SK-N-SH (cell line): ENCODE measurements at regions not wholly inside any gene's neighbourhood (a gene's known extent, or its start where the extent isn't known, plus 50 kb on each side); places are given as distances from the start of the nearest gene placed in this dataset.

ENCODE experiments used
- CTCF ChIA-PET: fragments of 300-600, 350-600 bp; formaldehyde crosslinking; extraction: SDS; loops from one replicate; lab custom pipeline; 2021; lab: Yijun Ruan, JAX
- POLR2A ChIA-PET: fragments of 350-600 bp; sonication (Branson Sonifier 250); formaldehyde crosslinking; extraction: SDS; loops from one replicate; lab custom pipeline; 2020; ENCODE audit warnings: antibody characterized with exemption, inconsistent platforms; lab: Yijun Ruan, JAX
- DNase-seq: peaks from one replicate; pipeline ENCODE4 v3.0.0; 2012
- H2AFZ ChIP-seq: fragments of 200-600 bp; sonication (generic); 2 replicates; pipeline ENCODE4 v1.8.1; 2016; ENCODE audit warnings: antibody characterized with exemption, mild to moderate bottlenecking, low read depth
- H3F3A ChIP-seq: fragments of 200-600 bp; sonication (generic); replicated peaks from 2 replicates; pipeline ENCODE3; 2016; ENCODE audit warnings: antibody characterized with exemption, mild to moderate bottlenecking; ENCODE audit not compliant: insufficient read depth
- H3K27ac ChIP-seq, 2 experiments: fragments of 200-500 bp in 1 of 2; fragments of 200-600 bp in 1 of 2; sonication (Bioruptor generic) in 1 of 2; sonication (generic), shearing (Covaris generic) in 1 of 2; 2 replicates each; pipeline versions ENCODE4 v1.5.1 to v1.6.1; 2014 to 2016; ENCODE audit warnings: low read depth in 2 of 2, inconsistent platforms in 1 of 2, low read length in 1 of 2, mild to moderate bottlenecking in 1 of 2, mixed read lengths in 1 of 2
- H3K27me3 ChIP-seq: fragments of 200-600 bp; sonication (generic), shearing (Covaris generic); 2 replicates; pipeline ENCODE4 v1.6.1; 2016; ENCODE audit warnings: mixed run types; ENCODE audit not compliant: insufficient read depth
- H3K36me3 ChIP-seq, 2 experiments: fragments of 200-500 bp in 1 of 2; fragments of 200-600 bp in 1 of 2; sonication (Bioruptor generic) in 1 of 2; sonication (generic) in 1 of 2; replicated peaks in 1 of 2; 2 replicates each; pipeline versions ENCODE3 to v1.5.1; 2014 to 2016; ENCODE audit warnings: low read length in 1 of 2, mild to moderate bottlenecking in 1 of 2; ENCODE audit not compliant: insufficient read depth in 2 of 2, control insufficient read depth in 1 of 2
- H3K4me1 ChIP-seq, 2 experiments: fragments of 200-500 bp in 1 of 2; fragments of 200-600 bp in 1 of 2; sonication (Bioruptor generic) in 1 of 2; sonication (generic), shearing (Covaris generic) in 1 of 2; 2 replicates each; pipeline versions ENCODE4 v1.5.1 to v1.6.1; 2014 to 2016; ENCODE audit warnings: low read depth in 1 of 2, low read length in 1 of 2, mixed run types in 1 of 2; ENCODE audit not compliant: insufficient read depth in 2 of 2, control insufficient read depth in 1 of 2
- H3K4me2 ChIP-seq: fragments of 200-600 bp; sonication (generic), shearing (Covaris generic); 2 replicates; pipeline ENCODE4 v1.6.1; 2017; ENCODE audit warnings: mixed run types
- H3K4me3 ChIP-seq, 2 experiments: fragments of 200-500 bp in 1 of 2; fragments of 200-600 bp in 1 of 2; sonication (Bioruptor generic) in 1 of 2; sonication (generic), shearing (Covaris generic) in 1 of 2; 2 replicates each; pipeline versions ENCODE4 v1.5.1 to v1.8.1; 2014 to 2016; ENCODE audit warnings: low read depth in 2 of 2, inconsistent platforms in 1 of 2, low read length in 1 of 2, mild to moderate bottlenecking in 1 of 2, mixed read lengths in 1 of 2, moderate library complexity in 1 of 2
- H3K79me2 ChIP-seq: fragments of 200-600 bp; sonication (generic); 2 replicates; pipeline ENCODE4 v1.8.1; 2017; ENCODE audit warnings: mild to moderate bottlenecking; ENCODE audit not compliant: insufficient read depth
- H3K9ac ChIP-seq: fragments of 200-600 bp; sonication (generic); 2 replicates; pipeline ENCODE4 v1.6.1; 2017; ENCODE audit warnings: mixed run types
- H3K9me2 ChIP-seq: fragments of 200-600 bp; sonication (generic); 2 replicates; pipeline ENCODE4 v1.6.1; 2017; ENCODE audit warnings: mixed run types
- H3K9me3 ChIP-seq: fragments of 200-600 bp; sonication (generic); 2 replicates; pipeline ENCODE4 v1.6.1; 2017; ENCODE audit warnings: mixed run types, mild to moderate bottlenecking, moderate library complexity
- H4K20me1 ChIP-seq: fragments of 200-600 bp; sonication (generic); 2 replicates; pipeline ENCODE4 v1.6.1; 2017; ENCODE audit warnings: mild to moderate bottlenecking, mixed run types; ENCODE audit not compliant: insufficient read depth
- EZH2phosphoT487 ChIP-seq: fragments of 200-600 bp; sonication (generic); IDR thresholded peaks from 2 replicates; pipeline ENCODE4 v1.6.1; 2017; ENCODE audit warnings: low read depth, mixed run types, mild to moderate bottlenecking, antibody characterized with exemption, moderate library complexity, borderline replicate concordance
- FOXJ3 ChIP-seq: sonication (generic); formaldehyde crosslinking; IDR thresholded peaks from 2 replicates; pipeline ENCODE4 v1.5.1; 2020; ENCODE audit warnings: mild to moderate bottlenecking, missing genetic modification reagents
- GABPA ChIP-seq: IDR thresholded peaks from 2 replicates; pipeline ENCODE4 v1.4.0; 2012; ENCODE audit warnings: low read depth, mild to moderate bottlenecking
- GATA2 ChIP-seq: sonication (generic); formaldehyde crosslinking; IDR thresholded peaks from 2 replicates; pipeline ENCODE4 v1.5.0; 2020; ENCODE audit warnings: mild to moderate bottlenecking, missing genetic modification reagents
- NFIC ChIP-seq: IDR thresholded peaks from 2 replicates; pipeline ENCODE4 v1.4.0; 2012; ENCODE audit warnings: borderline replicate concordance
- NRF1 ChIP-seq: IDR thresholded peaks from 2 replicates; pipeline ENCODE4 v1.6.1; 2012; ENCODE audit warnings: low read depth, mild to moderate bottlenecking, low read length
- RAD21 ChIP-seq: IDR thresholded peaks from 2 replicates; pipeline ENCODE4 v1.6.1; 2012; ENCODE audit warnings: mild to moderate bottlenecking, low read length
- REST ChIP-seq: IDR thresholded peaks from 2 replicates; pipeline ENCODE4 v1.6.1; 2012; ENCODE audit warnings: mild to moderate bottlenecking, low read depth, low read length, moderate library complexity
- RFX5 ChIP-seq: IDR thresholded peaks from 2 replicates; pipeline ENCODE4 v1.6.1; 2012; ENCODE audit warnings: mild to moderate bottlenecking, improper control_type of control experiment, low read length
- USF2 ChIP-seq: fragments of 150-350 bp; IDR thresholded peaks from 2 replicates; pipeline ENCODE4 v1.6.1; 2017; ENCODE audit warnings: antibody characterized with exemption, low read length, low read depth, borderline replicate concordance
- YY1 ChIP-seq: IDR thresholded peaks from 2 replicates; pipeline ENCODE4 v1.4.0; 2012; ENCODE audit warnings: low read depth, mild to moderate bottlenecking
- WGBS: methylation state at CpG from one replicate; pipeline ENCODE4 v1.1.6; 2017; ENCODE audit warnings: low lambda C conversion rate; 5-methylcytosine and 5-hydroxymethylcytosine counted together

- POLR2A ChIA-PET = no interaction called here
- H3K9me3 ChIP-seq = no peaks in the 10 kb centered on the region
- no peaks in the 10 kb centered on the region for H3K79me2 ChIP-seq
- no peak overlapping the region for H2AFZ ChIP-seq
- no peaks in the 10 kb centered on the region for H3K36me3 ChIP-seq
- H3K4me1 ChIP-seq = no peaks in the 10 kb centered on the region
- no peak overlapping the region for H3K27ac ChIP-seq
- H3K4me2 ChIP-seq = no peak overlapping the region
- no peaks in the 10 kb centered on the region for H3K9me2 ChIP-seq
- H3K27me3 ChIP-seq = no peaks in the 10 kb centered on the region
- H3K4me3 ChIP-seq = no peak overlapping the region
- CTCF ChIA-PET = interaction anchor here (1.4 kb wide), 1 partner anchor 28 kb away, joined by 3 read pairs; no protein-coding TSS in a partner anchor
- DNase-seq = no peak
- no peaks in the 10 kb centered on the region for H3F3A ChIP-seq
- H3K9ac ChIP-seq = no peak overlapping the region
- no peaks in the 10 kb centered on the region for H4K20me1 ChIP-seq
- no peak for TF ChIP-seq GABPA
- no peak for TF ChIP-seq REST
- no peak for TF ChIP-seq GATA2 (CRISPR knock-in tag)
Measured at GRCh38 chr1:63034256-63034655, 250.3 kb downstream of the ATG4C start.

- H4K20me1 ChIP-seq = no peaks in the 10 kb centered on the region
- no peaks in the 10 kb centered on the region for H3K36me3 ChIP-seq
- no peaks in the 10 kb centered on the region for H3K79me2 ChIP-seq
- H3K9ac ChIP-seq = no peak overlapping the region
- no peak for TF ChIP-seq EZH2phosphoT487
- no peak for TF ChIP-seq YY1
- no peak for TF ChIP-seq FOXJ3 (CRISPR knock-in tag)
- no peak for TF ChIP-seq RAD21
- TF ChIP-seq USF2 = no peak
- no peak for TF ChIP-seq RFX5
- no peak for TF ChIP-seq NRF1
- no peak for TF ChIP-seq NFIC
- no peak for TF ChIP-seq REST
- 36% methylated on average over 5 of the region's 5 CpGs for WGBS
- H3K27ac ChIP-seq = no peak overlapping the region
- H2AFZ ChIP-seq = no peak overlapping the region
- H3F3A ChIP-seq = no peaks in the 10 kb centered on the region
- ChIA-PET POLR2A (no interaction called here), CTCF (no interaction called here)
- H3K9me3 ChIP-seq = no peaks in the 10 kb centered on the region
- no peak for DNase-seq
- no peaks in the 10 kb centered on the region for H3K4me1 ChIP-seq
- H3K4me2 ChIP-seq = no peak overlapping the region
- H3K9me2 ChIP-seq = no peaks in the 10 kb centered on the region
- no peak overlapping the region for H3K4me3 ChIP-seq
- H3K27me3 ChIP-seq = no peaks in the 10 kb centered on the region
Measured at GRCh38 chr1:63038586-63038985, 254.7 kb downstream of the ATG4C start.
